Transverse colon (tissue), 4 donors: ENCODE measurements at regions not wholly inside any gene's neighbourhood (a gene's known extent, or its start where the extent isn't known, plus 50 kb on each side); places are given as distances from the start of the nearest gene placed in this dataset.

Experiments
- DNase-seq: peaks from one replicate; pipeline ENCODE4 v3.0.0-alpha.2; 2019
- H3K27ac ChIP-seq, 4 donors: fragments of 200-600 bp; sonication (generic); 2 replicates each; pipeline ENCODE4 v1.5.1; 2016 to 2018; ENCODE audit warnings: inconsistent platforms in 4 of 4
- H3K27me3 ChIP-seq: fragments of 200-600 bp; sonication (generic); 2 replicates; pipeline ENCODE4 v1.5.1; 2017; ENCODE audit warnings: inconsistent platforms
- H3K36me3 ChIP-seq, 4 donors: fragments of 200-600 bp; sonication (generic); 2 replicates each; pipeline ENCODE4 v1.5.1; 2017 to 2019; ENCODE audit warnings: inconsistent platforms in 4 of 4
- H3K4me1 ChIP-seq, 4 donors: fragments of 200-600 bp; sonication (generic); 2 replicates each; pipeline ENCODE4 v1.5.1; 2017 to 2020; ENCODE audit warnings: inconsistent platforms in 4 of 4
- H3K4me3 ChIP-seq, 4 donors: fragments of 200-600 bp; sonication (generic); 1 replicate in 1 of 4; 2 replicates in 3 of 4; pipeline versions ENCODE4 v1.5.1 to v1.6.1; 2017 to 2019; ENCODE audit warnings: inconsistent platforms in 4 of 4
- H3K9me3 ChIP-seq, 2 donors: fragments of 200-600 bp; sonication (generic); 2 replicates each; pipeline ENCODE4 v1.5.1; 2017 to 2019; ENCODE audit warnings: inconsistent platforms in 2 of 2
- CTCF ChIP-seq, 5 experiments: fragments of 200-600 bp in 3 of 5; fragments of 450-650 bp in 2 of 5; sonication (generic) in 3 of 5; IDR thresholded peaks; 1 replicate in 2 of 5; 2 replicates in 3 of 5; pipeline ENCODE4 v1.5.1; 2016 to 2017; ENCODE audit warnings: antibody characterized with exemption in 5 of 5, inconsistent platforms in 3 of 5, mild to moderate bottlenecking in 2 of 5, moderate library complexity in 1 of 5
- EP300 ChIP-seq: sonication (generic); formaldehyde crosslinking; IDR thresholded peaks from one replicate; pipeline ENCODE4 v1.6.1; 2017; ENCODE audit warnings: antibody characterized with exemption, low read depth
- POLR2A ChIP-seq: fragments of 450-650 bp; IDR thresholded peaks from one replicate; pipeline ENCODE4 v1.6.1; 2016; ENCODE audit warnings: antibody characterized with exemption, mild to moderate bottlenecking, moderate library complexity
- POLR2AphosphoS5 ChIP-seq, 3 donors: sonication (generic); formaldehyde crosslinking; IDR thresholded peaks; one replicate each; pipeline ENCODE4 v1.6.1; 2016; ENCODE audit warnings: antibody characterized with exemption in 3 of 3
- WGBS, 2 donors: methylation state at CpG; one replicate each; pipeline ENCODE4 v1.1.5; 2018; ENCODE audit warnings: low coverage in 1 of 2; 5-methylcytosine and 5-hydroxymethylcytosine counted together
- in situ Hi-C, 4 donors: fragments of 200-750 bp; cut with MboI; loops; one replicate each; pipeline versions ENCODE4 v1.15.0 to v1.15.1; 2017; ENCODE audit warnings: low sequenced_read_pairs in 3 of 4, low pct_ligation_motif_present in 1 of 4, low pct_unique_long_range_greater_than_20kb in 1 of 4
- intact Hi-C: fragments of 100-400 bp; cut with DNase I; formaldehyde crosslinking; loops from one replicate; pipeline ENCODE4 v1.15.1; 2023; ENCODE audit warnings: low total_unique reads

GRCh38 chrX:80602036-80602860 lies 182.0 kb downstream of the TENT5D start:
- in situ Hi-C loops: no loop called here

More at GRCh38 chrX:80602036-80602860, 182.0 kb downstream of the TENT5D start:
- Histone ChIP-seq H3K9me3 (no peaks in the 10 kb centered on the region), H3K27me3 (no peaks in the 10 kb centered on the region), H3K4me1 (no peaks in the 10 kb centered on the region), H3K36me3 (no peaks in the 10 kb centered on the region), H3K27ac (no peak overlapping the region), H3K4me3 (no peak overlapping the region)
- intact Hi-C loops: no loop called here
- TF ChIP-seq POLR2AphosphoS5 (IDR thresholded peaks at IDR 0.05) (no peak), CTCF (IDR thresholded peaks at IDR 0.05) (no peak), POLR2A (no peak), EP300 (no peak)
- no peak for DNase-seq
- WGBS, 2 donors: 54 to 56% methylated on average over 5 to 7 of the region's 7 CpGs
